Right lobe of liver (tissue), 4 donors: ENCODE measurements at regions not wholly inside any gene's neighbourhood (a gene's known extent, or its start where the extent isn't known, plus 50 kb on each side); places are given as distances from the start of the nearest gene placed in this dataset.

ENCODE experiments used
- CTCF ChIP-seq, 4 donors: fragments of 200-600 bp in 3 of 4; fragments of 450-650 bp in 1 of 4; IDR thresholded peaks; one replicate each; pipeline versions ENCODE4 v1.5.1 to v1.8.0; 2016 to 2022; ENCODE audit warnings: antibody characterized with exemption in 4 of 4, mild to moderate bottlenecking in 2 of 4
- POLR2A ChIP-seq: fragments of 450-650 bp; IDR thresholded peaks from one replicate; pipeline ENCODE4 v1.6.1; 2017; ENCODE audit warnings: antibody characterized with exemption, mild to moderate bottlenecking
- donor health status: DM: no; HTN: no; CAD: no.
- donor health status: DM: no; HTN: no; CAD: no.
- donor health status: DM: no; HTN: yes; CAD: no.

DNA sequence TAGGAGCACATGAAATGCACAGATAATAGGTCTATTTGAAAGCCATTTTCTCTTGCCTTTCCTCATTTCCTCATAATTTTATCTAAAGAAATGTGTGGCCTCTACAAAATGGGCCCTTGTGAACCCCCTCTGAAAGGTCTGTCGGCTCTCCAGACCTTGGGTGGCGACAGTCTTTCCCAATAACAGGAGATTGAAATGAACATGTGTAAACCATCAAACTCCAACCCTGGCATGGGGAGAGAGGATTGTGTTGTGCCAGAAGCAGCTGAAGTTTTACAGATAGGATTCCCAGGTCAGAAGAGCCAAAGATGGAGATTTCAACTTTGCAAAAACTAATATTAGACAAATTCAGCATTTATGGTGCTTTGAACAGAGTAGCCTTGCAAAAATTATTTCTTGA lies 277.1 kb upstream of the ECI2 start:
- TF ChIP-seq CTCF (IDR thresholded peaks at IDR 0.05) (no peak), POLR2A (no peak)
